ENCODE measurements at regions not wholly inside any gene's neighbourhood (a gene's known extent, or its start where the extent isn't known, plus 50 kb on each side); places are given as distances from the start of the nearest gene placed in this dataset.
"Not testable (repeated sequence)": the region's sequence is repeated elsewhere in the genome, so short reads cannot be mapped to it uniquely, and the experiment has no call there.

DNA sequence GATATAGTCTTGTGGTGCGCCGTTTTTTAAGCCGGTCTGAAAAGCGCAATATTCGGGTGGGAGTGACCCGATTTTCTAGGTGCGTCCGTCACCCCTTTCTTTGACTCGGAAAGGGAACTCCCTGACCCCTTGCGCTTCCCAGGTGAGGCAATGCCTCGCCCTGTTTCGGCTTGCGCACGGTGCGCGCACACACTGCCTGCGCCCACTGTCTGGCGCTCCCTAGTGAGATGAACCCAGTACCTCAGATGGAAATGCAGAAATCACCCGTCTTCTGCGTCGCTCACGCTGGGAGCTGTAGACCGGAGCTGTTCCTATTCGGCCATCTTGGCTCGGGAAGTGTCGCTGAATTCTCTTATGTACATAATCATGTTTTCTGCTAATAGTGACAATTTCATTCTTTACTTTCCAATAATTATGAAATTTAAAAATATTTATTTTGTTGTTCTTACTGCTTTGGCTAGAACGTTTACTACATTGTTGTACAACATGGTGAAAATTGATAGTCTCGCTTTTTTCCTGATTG, 61.2 kb upstream of the MINDY3 start:
- not testable (repeated sequence) for DNase-seq

- no peak for DNase-seq
Measured at GRCh38 chr10:15931376-15931775, 71.1 kb upstream of the MINDY3 start.

DNA sequence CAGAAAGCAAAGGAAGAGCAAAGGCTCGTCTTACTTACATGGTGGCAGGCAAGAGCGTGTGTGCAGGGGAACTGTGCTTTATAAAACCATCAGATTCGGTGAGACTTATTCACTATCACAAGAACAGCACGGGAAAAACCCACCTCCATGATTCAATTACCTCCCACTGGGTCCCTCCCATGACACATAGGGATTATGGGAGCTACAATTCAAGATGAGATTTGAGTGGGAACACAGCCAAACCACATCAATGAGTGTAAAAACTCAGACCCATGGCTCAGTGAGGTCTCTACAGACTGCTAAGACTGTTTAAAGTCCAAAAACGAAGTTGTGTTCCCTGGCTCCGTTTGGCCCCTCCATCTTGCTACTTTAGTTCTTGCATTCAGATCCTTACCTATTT, 79.2 kb upstream of the MINDY3 start:
- not testable (repeated sequence) for DNase-seq

DNA sequence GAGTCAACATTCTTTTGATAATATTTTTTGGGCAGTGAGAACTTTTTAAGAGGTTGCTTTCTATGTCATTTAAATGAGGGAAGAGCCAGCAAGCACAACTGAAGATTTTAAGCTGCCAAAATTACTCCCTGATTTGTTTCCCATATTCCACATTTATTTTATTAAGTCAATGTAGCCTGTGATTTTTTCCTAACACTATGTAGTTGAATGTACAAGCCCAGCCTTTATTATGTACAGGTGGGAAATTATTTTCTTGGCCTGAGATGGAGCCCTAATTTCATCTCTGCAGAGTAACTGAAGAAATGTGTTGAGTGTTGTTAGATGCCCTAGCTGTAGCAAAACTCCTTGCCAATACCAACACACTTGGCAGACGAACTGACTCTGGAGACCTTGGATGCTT, 83.1 kb upstream of the MINDY3 start:
- no peak for DNase-seq

DNA sequence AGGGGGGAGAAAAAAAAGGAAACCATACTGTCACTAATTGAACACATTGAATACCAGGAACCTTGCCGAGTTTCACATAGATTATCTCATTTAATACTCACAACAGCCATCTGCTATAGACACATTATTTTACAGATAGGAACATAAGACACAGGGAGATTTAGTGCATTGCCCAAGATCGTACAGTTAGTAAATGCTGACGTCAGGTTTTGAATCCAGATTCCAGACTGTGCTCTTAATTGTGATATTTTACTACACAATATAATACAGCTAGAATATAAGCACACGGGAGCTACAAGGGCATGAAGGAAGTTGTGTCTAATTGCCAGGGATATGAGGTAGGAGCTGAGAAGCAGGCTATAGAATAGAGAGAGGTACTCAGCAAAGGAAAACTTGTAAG, 93.9 kb upstream of the MINDY3 start:
- no peak for DNase-seq

GRCh38 chr10:15960277-15960676, 100.0 kb upstream of the MINDY3 start:
- DNase-seq = no peak

DNA sequence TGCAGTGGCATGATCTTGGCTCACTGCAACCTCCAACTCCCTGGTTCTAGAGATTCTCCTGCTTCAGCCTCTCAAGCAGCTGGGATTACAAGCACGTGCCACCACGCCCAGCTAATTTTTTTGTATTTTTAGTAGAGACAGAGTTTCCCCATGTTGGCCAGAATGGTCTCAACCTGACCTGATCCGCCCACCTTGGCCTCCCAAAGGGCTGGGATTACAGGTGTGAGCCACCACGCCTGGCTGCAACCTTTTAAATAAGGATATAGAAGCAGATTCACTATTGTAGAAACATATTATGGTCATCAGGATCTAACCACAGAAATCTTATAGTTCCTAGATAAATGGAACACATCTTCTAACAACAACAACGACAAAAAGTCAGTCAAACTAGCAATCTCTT, 112.4 kb upstream of the MINDY3 start:
- DNase-seq = not testable (repeated sequence)

DNA sequence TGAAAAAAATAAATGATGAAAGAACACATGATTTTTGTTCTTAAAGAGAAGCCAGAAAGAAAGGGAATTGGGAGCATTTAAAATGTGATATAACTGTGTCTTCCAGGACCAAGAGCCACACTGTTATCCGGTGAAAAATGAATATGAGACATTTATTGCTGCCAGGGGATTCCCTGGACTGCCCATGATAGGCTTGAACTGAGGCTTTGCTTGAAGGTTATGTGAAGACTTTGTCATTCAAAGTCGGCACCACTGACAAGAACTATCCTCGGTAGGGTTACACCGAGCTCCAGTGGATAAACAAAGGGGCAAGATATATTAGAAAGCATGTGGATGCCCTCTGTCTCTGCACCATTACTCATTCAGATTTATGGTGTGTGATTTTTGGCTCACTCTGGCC, 125.4 kb upstream of the MINDY3 start:
- DNase-seq = no peak

- DNase-seq = no peak
Measured at GRCh38 chr10:15990535-15991129, 130.3 kb upstream of the MINDY3 start.

GRCh38 chr10:15997313-15997712, 137.0 kb upstream of the MINDY3 start:
- DNase-seq = no peak

DNA sequence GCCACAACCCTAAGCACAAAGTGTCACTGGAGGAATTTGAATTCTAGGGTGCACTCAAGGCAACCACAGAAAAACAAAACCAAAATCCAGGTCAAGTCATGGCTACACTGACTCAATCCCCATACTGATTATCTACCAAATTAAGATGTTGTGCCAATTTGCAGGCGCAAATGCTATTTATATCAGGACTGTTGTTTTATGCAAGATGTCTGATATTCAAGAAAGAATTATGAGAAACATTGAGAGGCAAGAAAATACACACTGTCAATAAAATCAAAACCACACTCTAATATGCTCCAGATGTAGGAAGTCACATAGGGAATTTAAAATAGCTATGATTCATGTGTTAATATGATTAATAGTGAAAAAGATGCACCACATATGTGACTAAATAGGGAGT, 141.3 kb upstream of the MINDY3 start:
- DNase-seq = no peak

GRCh38 chr10:16009785-16010184, 149.5 kb upstream of the MINDY3 start:
- no peak for DNase-seq

DNA sequence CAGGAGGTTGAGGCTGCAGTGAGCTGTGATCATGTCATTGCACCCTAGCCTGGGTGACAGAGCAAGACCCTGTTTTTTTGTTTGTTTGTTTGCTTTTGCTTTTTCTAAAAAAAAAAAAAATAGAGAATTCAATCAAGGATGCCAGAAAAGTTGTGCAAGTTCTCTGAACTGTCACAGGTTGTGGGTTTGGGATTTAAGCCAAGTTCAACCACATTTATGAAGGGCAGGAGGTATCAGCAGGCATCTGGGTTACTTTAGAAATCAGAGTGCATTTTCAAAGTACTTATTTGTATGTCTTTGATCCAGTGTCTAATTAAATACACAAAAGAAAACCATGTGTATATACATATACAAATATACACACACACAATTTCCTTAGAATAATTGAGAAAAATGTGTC, 151.2 kb upstream of the MINDY3 start:
- DNase-seq = no peak

GRCh38 chr10:16014469-16014868, 154.2 kb upstream of the MINDY3 start:
- DNase-seq = no peak

DNA sequence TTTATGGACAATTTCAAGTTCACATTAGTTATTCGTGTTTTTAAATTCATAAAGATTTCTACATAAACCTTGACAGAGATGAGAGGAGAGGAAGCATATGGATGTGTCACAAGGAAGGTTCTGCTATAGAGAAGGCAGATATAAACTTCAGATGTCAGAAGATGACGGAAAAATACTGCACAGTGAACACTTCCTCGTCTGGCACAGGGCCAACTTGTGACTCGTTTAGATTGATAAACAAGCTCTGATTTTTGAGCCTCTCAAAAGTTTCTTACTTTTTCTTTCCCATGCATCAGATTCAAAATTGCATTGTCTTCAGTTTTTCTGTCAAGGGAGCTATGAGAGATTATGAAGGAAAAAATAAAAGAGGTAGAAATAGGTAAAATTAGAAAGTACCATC, 156.4 kb upstream of the MINDY3 start:
- DNase-seq = no peak

DNA sequence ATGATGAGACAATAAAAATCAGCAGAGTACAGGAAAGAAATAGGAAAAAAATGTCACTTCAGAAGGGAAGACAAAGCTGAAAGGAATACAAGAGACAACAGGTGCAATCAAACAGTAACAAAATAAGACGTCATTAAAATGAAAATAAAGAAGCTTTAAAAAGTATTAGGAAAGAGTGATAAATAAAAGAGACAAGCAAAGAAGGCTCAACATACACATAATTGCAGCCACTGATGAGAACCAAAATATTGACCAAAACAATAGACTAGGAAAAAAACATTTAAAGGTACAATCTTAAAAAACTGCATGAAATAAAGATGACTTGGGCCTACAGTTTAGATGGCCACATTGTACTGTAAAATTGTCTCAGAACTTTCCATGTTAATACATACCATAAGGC, 160.5 kb upstream of the MINDY3 start:
- no peak for DNase-seq

DNA sequence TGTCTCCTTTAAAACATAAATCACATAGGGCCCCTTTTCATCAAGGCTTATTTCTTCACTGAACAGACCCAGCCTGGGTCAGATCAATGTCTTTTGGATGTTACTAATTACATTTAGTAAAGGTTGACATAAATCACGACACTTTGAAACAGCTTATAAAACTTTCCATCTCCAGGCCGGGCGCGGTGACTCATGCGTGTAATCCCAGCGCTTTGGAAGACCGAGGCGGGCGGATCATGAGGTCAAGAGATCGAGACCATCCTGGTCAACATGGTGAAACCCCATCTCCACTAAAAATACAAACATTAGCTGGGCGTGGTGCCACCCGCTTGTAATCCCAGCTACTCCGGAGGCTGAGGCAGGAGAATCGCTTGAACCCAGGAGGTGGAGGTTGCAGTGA, 166.5 kb upstream of the MINDY3 start:
- not testable (repeated sequence) for DNase-seq

DNA sequence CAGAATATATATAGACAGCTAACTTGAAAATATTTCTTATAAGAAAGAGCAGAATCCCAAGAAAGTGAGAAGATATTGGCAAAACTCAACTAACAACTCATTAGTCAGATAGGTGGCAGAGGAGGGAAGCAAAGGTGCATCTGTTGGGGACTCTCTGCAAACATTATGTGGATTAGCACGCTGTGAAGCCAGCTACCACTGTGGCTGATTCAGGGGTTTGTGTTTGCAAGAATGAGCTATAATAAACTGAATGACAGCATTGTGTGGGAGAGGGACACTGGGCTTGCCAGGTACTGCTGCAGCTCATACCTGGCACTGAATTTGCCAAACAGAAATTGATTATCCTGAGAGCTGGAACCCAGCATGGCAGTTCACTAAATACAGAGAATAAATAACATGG, 170.3 kb upstream of the MINDY3 start:
- no peak for DNase-seq

DNA sequence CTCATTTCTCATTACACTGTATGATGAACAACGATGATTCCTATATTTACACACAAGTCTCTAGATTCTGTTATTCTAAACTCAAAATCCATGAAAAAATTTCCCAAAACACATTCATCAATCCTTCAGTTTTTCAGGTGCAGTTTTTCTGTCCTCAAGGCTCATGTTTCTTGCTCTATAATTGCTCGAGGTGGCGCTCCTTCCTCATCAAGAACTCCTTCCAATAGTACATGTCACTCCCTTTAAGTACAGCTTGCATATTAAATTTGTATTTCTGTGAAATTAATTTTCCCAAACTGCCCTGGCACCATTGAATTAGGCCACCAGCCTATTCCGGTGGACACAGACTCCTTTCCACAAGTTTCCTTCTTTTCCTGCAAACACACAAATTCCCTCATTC, 188.7 kb upstream of the MINDY3 start:
- peak; percentile 28 for DNase-seq

DNA sequence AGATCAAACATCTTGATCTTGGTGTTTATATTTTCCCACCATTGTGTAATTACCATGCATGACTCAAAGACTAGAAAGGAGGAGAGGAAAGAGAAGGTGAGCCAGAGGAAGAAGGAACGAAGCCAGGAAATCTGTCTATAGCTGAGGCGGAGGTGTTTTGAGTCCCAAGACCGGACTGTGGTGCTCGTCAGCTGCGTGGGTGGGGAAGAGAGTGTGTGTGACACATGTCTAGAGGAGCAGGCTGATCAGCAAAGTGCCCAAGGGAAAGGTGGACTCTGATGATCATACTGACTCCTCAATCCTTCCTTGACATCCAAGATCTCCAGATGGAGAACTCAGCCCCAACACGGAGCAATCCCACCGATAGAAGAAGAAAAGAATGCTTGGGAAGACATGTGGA, 189.5 kb upstream of the MINDY3 start:
- no peak for DNase-seq

- no peak for DNase-seq
Measured at GRCh38 chr10:16063350-16063749, 203.0 kb upstream of the MINDY3 start.

GRCh38 chr10:16083551-16083950, 223.2 kb upstream of the MINDY3 start:
- not testable (repeated sequence) for DNase-seq

DNA sequence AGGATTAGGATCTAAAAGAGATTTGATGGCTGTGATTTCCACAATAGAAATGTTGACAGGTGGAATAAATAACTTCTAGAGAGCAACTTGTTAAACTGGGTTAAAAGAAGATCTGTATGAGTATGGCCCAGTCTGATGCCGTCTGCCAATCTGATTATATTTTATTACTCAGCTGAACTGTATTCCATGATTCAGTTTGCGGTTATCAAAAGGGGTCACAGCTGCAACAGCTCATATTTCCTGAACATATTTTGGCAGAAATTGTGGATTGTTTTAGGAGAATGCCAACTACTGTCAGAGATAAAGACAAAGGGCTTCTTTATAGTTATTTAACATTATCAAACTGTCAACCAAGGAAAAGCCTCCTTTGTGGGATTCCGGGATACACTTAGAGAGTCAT, 244.8 kb upstream of the MINDY3 start:
- DNase-seq = no peak

GRCh38 chr10:16116404-16117304, 256.3 kb upstream of the MINDY3 start:
- DNase-seq = peak; percentile 68
